Thyroid gland (tissue), 4 donors: ENCODE measurements at regions not wholly inside any gene's neighbourhood (a gene's known extent, or its start where the extent isn't known, plus 50 kb on each side); places are given as distances from the start of the nearest gene placed in this dataset.

Experiments
- CTCF ChIP-seq, 6 experiments: fragments of 200-600 bp in 3 of 6; fragments of 450-650 bp in 3 of 6; sonication (generic) in 3 of 6; IDR thresholded peaks; one replicate each; pipeline ENCODE4 v1.5.1; 2016 to 2019; ENCODE audit warnings: antibody characterized with exemption in 6 of 6, mild to moderate bottlenecking in 2 of 6, inconsistent platforms in 1 of 6, moderate library complexity in 1 of 6
- POLR2A ChIP-seq, 2 donors: fragments of 450-650 bp; IDR thresholded peaks; one replicate each; pipeline ENCODE4 v1.6.1; 2017; ENCODE audit warnings: antibody characterized with exemption in 2 of 2, mild to moderate bottlenecking in 2 of 2, moderate library complexity in 1 of 2

- no peak for TF ChIP-seq POLR2A (IDR thresholded peaks at IDR 0.05)
- no peak for TF ChIP-seq CTCF (IDR thresholded peaks at IDR 0.05)
Observed at GRCh38 chr1:37255868-37256267, 218.5 kb upstream of the ZC3H12A start.
